Mammary epithelial cell (primary cell): ENCODE measurements at regions not wholly inside any gene's neighbourhood (a gene's known extent, or its start where the extent isn't known, plus 50 kb on each side); places are given as distances from the start of the nearest gene placed in this dataset.

Source experiments
- EZH2 ChIP-seq: IDR thresholded peaks from 2 replicates; pipeline ENCODE4 v1.6.1; 2012; ENCODE audit warnings: low read length, inconsistent platforms, borderline replicate concordance
- TF ChIP-seq, protein P1 (sequence below), 2 donors: IDR thresholded peaks in 1 of 2; conservative IDR thresholded peaks in 1 of 2; 2 replicates each; pipeline ENCODE4 v1.5.1; 2011 to 2012; ENCODE audit warnings: inconsistent platforms in 2 of 2, low read length in 2 of 2, mild to moderate bottlenecking in 2 of 2, control low read depth in 1 of 2, low read depth in 1 of 2; ENCODE audit not compliant: insufficient read depth in 1 of 2; ENCODE audit errors: extremely low read depth in 1 of 2

DNA sequence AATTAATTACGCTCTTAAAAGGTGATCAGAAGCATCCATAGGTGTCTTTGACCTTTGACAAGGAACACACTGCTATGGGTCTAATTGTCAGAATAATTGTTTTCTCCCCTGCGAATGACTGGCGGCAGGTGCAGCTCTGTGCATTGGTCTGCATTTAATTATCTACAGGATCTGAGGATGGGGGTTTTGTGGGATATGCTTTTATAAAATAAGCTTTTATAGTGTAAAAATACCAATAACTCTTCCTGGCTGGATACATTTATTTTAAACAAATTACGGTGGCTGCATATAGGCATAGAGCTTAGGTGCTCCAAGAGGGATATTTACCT lies 201.6 kb upstream of the RGMA start:
- TF ChIP-seq, protein P1, sequence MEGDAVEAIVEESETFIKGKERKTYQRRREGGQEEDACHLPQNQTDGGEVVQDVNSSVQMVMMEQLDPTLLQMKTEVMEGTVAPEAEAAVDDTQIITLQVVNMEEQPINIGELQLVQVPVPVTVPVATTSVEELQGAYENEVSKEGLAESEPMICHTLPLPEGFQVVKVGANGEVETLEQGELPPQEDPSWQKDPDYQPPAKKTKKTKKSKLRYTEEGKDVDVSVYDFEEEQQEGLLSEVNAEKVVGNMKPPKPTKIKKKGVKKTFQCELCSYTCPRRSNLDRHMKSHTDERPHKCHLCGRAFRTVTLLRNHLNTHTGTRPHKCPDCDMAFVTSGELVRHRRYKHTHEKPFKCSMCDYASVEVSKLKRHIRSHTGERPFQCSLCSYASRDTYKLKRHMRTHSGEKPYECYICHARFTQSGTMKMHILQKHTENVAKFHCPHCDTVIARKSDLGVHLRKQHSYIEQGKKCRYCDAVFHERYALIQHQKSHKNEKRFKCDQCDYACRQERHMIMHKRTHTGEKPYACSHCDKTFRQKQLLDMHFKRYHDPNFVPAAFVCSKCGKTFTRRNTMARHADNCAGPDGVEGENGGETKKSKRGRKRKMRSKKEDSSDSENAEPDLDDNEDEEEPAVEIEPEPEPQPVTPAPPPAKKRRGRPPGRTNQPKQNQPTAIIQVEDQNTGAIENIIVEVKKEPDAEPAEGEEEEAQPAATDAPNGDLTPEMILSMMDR (conservative IDR thresholded peaks at IDR 0.05 in 1 of 2, IDR thresholded peaks at IDR 0.05 in 1 of 2; ENCODE audit: extremely low read depth in 1 of 2, insufficient read depth in 1 of 2, low read depth in 1 of 2, low read length in 2 of 2): no peak
- no peak for TF ChIP-seq EZH2
